ENCODE measurements at regions not wholly inside any gene's neighbourhood (a gene's known extent, or its start where the extent isn't known, plus 50 kb on each side); places are given as distances from the start of the nearest gene placed in this dataset.

DNA sequence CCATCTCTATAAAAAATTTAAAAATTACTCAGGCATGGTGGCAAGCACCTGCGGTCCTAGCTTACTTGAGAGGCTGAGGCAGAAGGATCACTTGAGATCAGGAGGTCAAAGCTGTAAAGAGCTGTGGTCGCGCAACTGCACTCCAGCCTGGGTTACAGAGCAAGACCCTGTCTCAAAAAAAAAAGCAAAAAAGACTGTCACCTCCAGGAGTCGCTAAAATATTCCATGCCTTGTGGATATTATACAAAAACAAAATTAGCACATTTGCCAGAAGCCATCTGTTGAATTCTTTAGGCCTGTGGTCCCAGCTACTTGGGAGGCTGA lies 87.0 kb upstream of the SDK1 start:
- ATAC-seq = no peak
- Histone ChIP-seq H3K36me3 (replicated peaks in 1 of 2; ENCODE audit: insufficient read depth in 1 of 2, low read depth in 2 of 2) (no peaks in the 10 kb centered on the region), H3K4me3 (no peak overlapping the region), H3K4me1 (peaks cover 66% of the 10 kb centered on the region), H3K27me3 (no peaks in the 10 kb centered on the region), H3K27ac (peak overlapping the region in 3 of 4 donors; percentile 70 to 85 (median 84)), H3K9me3 (no peaks in the 10 kb centered on the region)
- 63 to 64% methylated on average over 4 of the region's 4 CpGs for WGBS, 2 donors
- no peak for DNase-seq
- intact Hi-C loops (cut with DNase I) = no loop called here
- TF ChIP-seq POLR2A (IDR thresholded peaks at IDR 0.05) = no peak
- TF ChIP-seq CTCF (IDR thresholded peaks at IDR 0.05) = no peak

GRCh38 chr7:3215624-3216585 lies 85.1 kb upstream of the SDK1 start:
- ATAC-seq (no peak), DNase-seq (peak in 2 of 4 donors; percentile 47 to 56)
- TF ChIP-seq CTCF (IDR thresholded peaks at IDR 0.05) = no peak
- TF ChIP-seq POLR2A (IDR thresholded peaks at IDR 0.05) = no peak
- Histone ChIP-seq H3K4me1 (peaks cover 82% of the 10 kb centered on the region), H3K9me3 (no peaks in the 10 kb centered on the region), H3K36me3 (replicated peaks in 1 of 2; ENCODE audit: insufficient read depth in 1 of 2, low read depth in 2 of 2) (no peaks in the 10 kb centered on the region), H3K4me3 (no peak overlapping the region), H3K27ac (peak overlapping the region in 3 of 4 donors; percentile 67 to 82 (median 76)), H3K27me3 (no peaks in the 10 kb centered on the region)
- intact Hi-C loops (cut with DNase I) = no loop called here
- WGBS, 2 donors = 78 to 80% methylated on average over 12 to 14 of the region's 14 CpGs

- no peaks in the 10 kb centered on the region for H3K36me3 ChIP-seq (replicated peaks in 1 of 2; ENCODE audit: insufficient read depth in 1 of 2, low read depth in 2 of 2)
- ATAC-seq (peak; percentile 70), DNase-seq (peak; percentile 70 to 87 (median 78))
- H3K27me3 ChIP-seq = no peaks in the 10 kb centered on the region
- no peaks in the 10 kb centered on the region for H3K9me3 ChIP-seq
- H3K4me3 ChIP-seq = no peak overlapping the region
- peak overlapping the region; percentile 15 to 82 (median 72) for H3K27ac ChIP-seq
- 41 to 56% methylated on average over 3 of the region's 3 CpGs for WGBS, 2 donors
- intact Hi-C loops (cut with DNase I) = no loop called here
- TF ChIP-seq POLR2A (IDR thresholded peaks at IDR 0.05) = no peak
- H3K4me1 ChIP-seq = peaks cover 77% of the 10 kb centered on the region
These were observed 83.9 kb upstream of the SDK1 start for GRCh38 chr7:3217166-3217565.

GRCh38 chr7:3218411-3219225 lies 82.4 kb upstream of the SDK1 start:
- no peaks in the 10 kb centered on the region for H3K36me3 ChIP-seq (replicated peaks in 1 of 2; ENCODE audit: insufficient read depth in 1 of 2, low read depth in 2 of 2)
- H3K4me3 ChIP-seq = no peak overlapping the region
- intact Hi-C loops (cut with DNase I) = no loop called here
- TF ChIP-seq CTCF (IDR thresholded peaks at IDR 0.05) (no peak), POLR2A (IDR thresholded peaks at IDR 0.05) (peak in 2 of 3 donors; percentile 33 to 38)
- no peaks in the 10 kb centered on the region for H3K9me3 ChIP-seq
- DNase-seq = peak in 2 of 4 donors; percentile 23 to 66
- no peaks in the 10 kb centered on the region for H3K27me3 ChIP-seq
- peaks cover 63% of the 10 kb centered on the region for H3K4me1 ChIP-seq
- 3 to 4% methylated on average over 10 of the region's 10 CpGs for WGBS, 2 donors
- peak overlapping the region; percentile 16 to 82 (median 72) for H3K27ac ChIP-seq
- ATAC-seq = peak; percentile 74

- WGBS, 2 donors = 82 to 87% methylated on average over 7 of the region's 7 CpGs
- Histone ChIP-seq H3K27me3 (no peaks in the 10 kb centered on the region), H3K9me3 (no peaks in the 10 kb centered on the region), H3K27ac (no peak overlapping the region), H3K4me3 (no peak overlapping the region), H3K36me3 (replicated peaks in 1 of 2; ENCODE audit: insufficient read depth in 1 of 2, low read depth in 2 of 2) (no peaks in the 10 kb centered on the region), H3K4me1 (no peaks in the 10 kb centered on the region)
- no peak for DNase-seq
- intact Hi-C loops (cut with DNase I) = no loop called here
- ATAC-seq = no peak
- TF ChIP-seq POLR2A (IDR thresholded peaks at IDR 0.05) (no peak), CTCF (IDR thresholded peaks at IDR 0.05) (no peak)
These were observed 71.1 kb upstream of the SDK1 start for GRCh38 chr7:3229904-3230470.
